ENCODE measurements at regions not wholly inside any gene's neighbourhood (a gene's known extent, or its start where the extent isn't known, plus 50 kb on each side); places are given as distances from the start of the nearest gene placed in this dataset.

GRCh38 chr4:180489787-180490186 is 1753.4 kb upstream of the TENM3 start:
- TF ChIP-seq CTCF (IDR thresholded peaks at IDR 0.05 in 2 of 3, conservative IDR thresholded peaks at IDR 0.05 in 1 of 3; ENCODE audit: borderline replicate concordance in 1 of 3, insufficient read depth in 1 of 3, low read depth in 2 of 3, low read length in 2 of 3) (no peak), POLR2A (IDR thresholded peaks at IDR 0.05; ENCODE audit: borderline replicate concordance, extremely low read depth, insufficient read depth, insufficient read length) (no peak), POLR2AphosphoS5 (IDR thresholded peaks at IDR 0.05; ENCODE audit: low read depth, low read length) (no peak), REST (IDR thresholded peaks at IDR 0.05; ENCODE audit: low read depth) (no peak), MAX (IDR thresholded peaks at IDR 0.05) (no peak), FOSL1 (IDR thresholded peaks at IDR 0.05; ENCODE audit: low read depth) (no peak), EZH2phosphoT487 (IDR thresholded peaks at IDR 0.05; ENCODE audit: borderline replicate concordance) (no peak), ZNF274 (IDR thresholded peaks at IDR 0.05; ENCODE audit: low read depth, low read length) (no peak), EZH2 (IDR thresholded peaks at IDR 0.05) (no peak), RAD21 (IDR thresholded peaks at IDR 0.05; ENCODE audit: low read depth) (no peak), SP1 (IDR thresholded peaks at IDR 0.05; ENCODE audit: low read depth) (no peak), SRF (IDR thresholded peaks at IDR 0.05; ENCODE audit: low read depth) (no peak), CBX3 (IDR thresholded peaks at IDR 0.05; ENCODE audit: low read depth) (no peak)

Data from HCT116 (cell line).